IMR-90 (cell line): ENCODE measurements at regions not wholly inside any gene's neighbourhood (a gene's known extent, or its start where the extent isn't known, plus 50 kb on each side); places are given as distances from the start of the nearest gene placed in this dataset.

Experiments used
- ATAC-seq: fragments of 200-7000 bp; cut with Tn5 transposase; 2 replicates; pipeline ENCODE4 v1.9.1; 2020; ENCODE audit warnings: low read depth, mild to moderate bottlenecking, moderate library complexity
- BruUV-seq: library from RNA; stranded (reverse); fragments of 400-500 nt; replicated peaks from 2 replicates; lab custom pipeline; 2021; lab: Mats Ljungman, UMichigan
- CTCF ChIA-PET: fragments of 300-600 bp; formaldehyde crosslinking; extraction: SDS; loops from one replicate; lab custom pipeline; 2021; ENCODE audit warnings: antibody characterized with exemption; lab: Yijun Ruan, JAX
- POLR2A ChIA-PET: fragments of 300-600 bp; sonication (Branson Sonifier 250); formaldehyde crosslinking; loops from one replicate; lab custom pipeline; 2022; ENCODE audit warnings: antibody characterized with exemption; ENCODE audit not compliant: unreplicated experiment; lab: Charles Lee
- DNase-seq: peaks from one replicate; pipeline ENCODE4 v3.0.0; 2013
- H2AFZ ChIP-seq: replicated peaks from 2 replicates; pipeline ENCODE3; 2013; ENCODE audit warnings: low read length, mild to moderate bottlenecking; ENCODE audit not compliant: poor library complexity
- H2AK5ac ChIP-seq: 2 replicates; pipeline ENCODE4 v1.6.1; 2013; ENCODE audit warnings: low read depth, low read length, inconsistent platforms
- H2AK9ac ChIP-seq: replicated peaks from 2 replicates; pipeline ENCODE3; 2013; ENCODE audit warnings: mild to moderate bottlenecking, low read depth, low read length, moderate library complexity; ENCODE audit not compliant: poor library complexity
- H2BK120ac ChIP-seq: 2 replicates; pipeline ENCODE4 v1.6.1; 2013; ENCODE audit warnings: low read depth, low read length, inconsistent platforms
- H2BK15ac ChIP-seq: 3 replicates; pipeline ENCODE4 v1.6.1; 2013; ENCODE audit warnings: low read depth, low read length, inconsistent platforms
- H2BK20ac ChIP-seq: 2 replicates; pipeline ENCODE4 v1.6.1; 2013; ENCODE audit warnings: low read depth, mild to moderate bottlenecking, inconsistent platforms, low read length, moderate library complexity
- H2BK5ac ChIP-seq: 2 replicates; pipeline ENCODE4 v1.6.1; 2013; ENCODE audit warnings: mild to moderate bottlenecking, low read depth, low read length, inconsistent platforms; ENCODE audit not compliant: poor library complexity, severe bottlenecking
- H3K14ac ChIP-seq: replicated peaks from 2 replicates; pipeline ENCODE4 v1.6.1; 2013; ENCODE audit warnings: low read depth, low read length, inconsistent platforms
- H3K18ac ChIP-seq: 2 replicates; pipeline ENCODE4 v1.6.1; 2013; ENCODE audit warnings: low read depth, low read length, control low read depth
- H3K23ac ChIP-seq: 2 replicates; pipeline ENCODE4 v1.6.1; 2013; ENCODE audit warnings: low read depth, low read length, inconsistent platforms
- H3K27ac ChIP-seq: 2 replicates; pipeline ENCODE4 v1.5.1; 2013; ENCODE audit warnings: mild to moderate bottlenecking, control low read depth, low read length; ENCODE audit not compliant: insufficient read depth
- H3K27me3 ChIP-seq: 2 replicates; pipeline ENCODE4 v1.6.1; 2013; ENCODE audit warnings: low read length; ENCODE audit not compliant: control insufficient read depth, insufficient read depth
- H3K36me3 ChIP-seq: 2 replicates; pipeline ENCODE4 v1.6.1; 2013; ENCODE audit warnings: low read length, mixed read lengths; ENCODE audit not compliant: control insufficient read depth, insufficient read depth
- H3K4ac ChIP-seq: 2 replicates; pipeline ENCODE4 v1.6.1; 2013; ENCODE audit warnings: low read depth, low read length, inconsistent platforms
- H3K4me1 ChIP-seq: 2 replicates; pipeline ENCODE4 v1.6.1; 2013; ENCODE audit warnings: low read length, mixed read lengths; ENCODE audit not compliant: control insufficient read depth, insufficient read depth
- H3K4me2 ChIP-seq: 2 replicates; pipeline ENCODE4 v1.6.1; 2013; ENCODE audit warnings: low read depth, mild to moderate bottlenecking, control low read depth, low read length, moderate library complexity
- H3K4me3 ChIP-seq: 2 replicates; pipeline ENCODE4 v1.5.1; 2013; ENCODE audit warnings: low read depth, mild to moderate bottlenecking, control low read depth, low read length, moderate library complexity; ENCODE audit not compliant: insufficient read depth
- H3K56ac ChIP-seq: 2 replicates; pipeline ENCODE4 v1.6.1; 2013; ENCODE audit warnings: low read length, inconsistent platforms; ENCODE audit not compliant: insufficient read depth; ENCODE audit errors: extremely low read depth
- H3K79me1 ChIP-seq, 2 experiments: 2 replicates each; pipeline ENCODE4 v1.6.1; 2013; ENCODE audit warnings: low read length in 2 of 2, inconsistent platforms in 1 of 2, low read depth in 1 of 2
- H3K9ac ChIP-seq: 2 replicates; pipeline ENCODE4 v1.6.1; 2013; ENCODE audit warnings: low read depth, low read length, control low read depth
- H3K9me1 ChIP-seq: 2 replicates; pipeline ENCODE4 v1.6.1; 2013; ENCODE audit warnings: low read length, inconsistent platforms; ENCODE audit not compliant: insufficient read depth
- H3K9me3 ChIP-seq: 2 replicates; pipeline ENCODE4 v1.6.1; 2013; ENCODE audit warnings: low read length; ENCODE audit not compliant: control insufficient read depth, insufficient read depth
- H4K20me1 ChIP-seq: 2 replicates; pipeline ENCODE4 v1.6.1; 2013; ENCODE audit warnings: low read length, inconsistent platforms; ENCODE audit not compliant: insufficient read depth
- H4K5ac ChIP-seq: 2 replicates; pipeline ENCODE4 v1.6.1; 2013; ENCODE audit warnings: mild to moderate bottlenecking, low read depth, low read length, control low read depth
- H4K8ac ChIP-seq, 2 experiments: 2 replicates each; pipeline ENCODE4 v1.6.1; 2013; ENCODE audit warnings: low read depth in 2 of 2, low read length in 2 of 2, control low read depth in 1 of 2, inconsistent platforms in 1 of 2
- H4K91ac ChIP-seq: 2 replicates; pipeline ENCODE4 v1.6.1; 2013; ENCODE audit warnings: low read depth, low read length, inconsistent platforms; ENCODE audit not compliant: insufficient read depth
- CEBPB ChIP-seq: IDR thresholded peaks from 2 replicates; pipeline ENCODE4 v1.6.1; 2012; ENCODE audit warnings: low read depth, low read length, improper control_type of control experiment
- CHD1 ChIP-seq: IDR thresholded peaks from 2 replicates; pipeline ENCODE4 v1.6.1; 2012; ENCODE audit warnings: low read depth, low read length, improper control_type of control experiment
- FOS ChIP-seq: fragments of 150-350 bp; IDR thresholded peaks from 2 replicates; pipeline ENCODE4 v1.6.1; 2016; ENCODE audit warnings: low read depth, low read length
- MAFK ChIP-seq: IDR thresholded peaks from 2 replicates; pipeline ENCODE4 v1.6.1; 2012; ENCODE audit warnings: low read depth, low read length, improper control_type of control experiment
- MAZ ChIP-seq: IDR thresholded peaks from 2 replicates; pipeline ENCODE4 v1.6.1; 2012; ENCODE audit warnings: low read depth, mild to moderate bottlenecking, low read length, improper control_type of control experiment, moderate library complexity, borderline replicate concordance
- MXI1 ChIP-seq: IDR thresholded peaks from 2 replicates; pipeline ENCODE4 v1.6.1; 2012; ENCODE audit warnings: low read depth, mild to moderate bottlenecking, low read length, moderate library complexity, borderline replicate concordance
- NFE2L2 ChIP-seq: fragments of 150-350 bp; IDR thresholded peaks from 2 replicates; pipeline ENCODE4 v1.6.1; 2016; ENCODE audit warnings: low read depth, mild to moderate bottlenecking, low read length
- POLR2A ChIP-seq: IDR thresholded peaks from 2 replicates; pipeline ENCODE4 v1.6.1; 2012; ENCODE audit warnings: mild to moderate bottlenecking, low read depth, low read length
- RAD21 ChIP-seq: IDR thresholded peaks from 2 replicates; pipeline ENCODE4 v1.6.1; 2012; ENCODE audit warnings: low read length, improper control_type of control experiment
- RCOR1 ChIP-seq: IDR thresholded peaks from 2 replicates; pipeline ENCODE4 v1.6.1; 2012; ENCODE audit warnings: mild to moderate bottlenecking, low read length, improper control_type of control experiment; ENCODE audit not compliant: insufficient replicate concordance
- SMC3 ChIP-seq: fragments of 150-350 bp; IDR thresholded peaks from 2 replicates; pipeline ENCODE4 v1.6.1; 2016; ENCODE audit warnings: low read depth, mild to moderate bottlenecking, antibody characterized with exemption, low read length, moderate library complexity
- WGBS, 2 experiments: methylation state at CpG; one replicate each; pipeline versions ENCODE4 v1.1.5 to v1.1.7; 2013; ENCODE audit warnings: missing lambda C conversion rate in 2 of 2; ENCODE audit not compliant: insufficient read length in 1 of 2; ENCODE audit errors: extremely low coverage in 2 of 2; 5-methylcytosine and 5-hydroxymethylcytosine counted together
- dilution Hi-C: fragments of 300-500 bp; cut with HindIII; formaldehyde crosslinking; loops from one replicate; pipeline ENCODE4 v1.14.3; 2018; ENCODE audit warnings: low sequenced_read_pairs; ENCODE audit not compliant: unreplicated experiment
- in situ Hi-C: fragments of 300-500 bp; cut with MboI; formaldehyde crosslinking; loops from 3 replicates; pipeline ENCODE4 v1.14.3; 2019; ENCODE audit warnings: low sequenced_read_pairs, inconsistent platforms, mixed read lengths
- intact Hi-C: fragments of 100-400 bp; cut with micrococcal nuclease; formaldehyde crosslinking; loops from 2 replicates; pipeline ENCODE4 v1.10.0; 2022
- TF ChIP-seq, protein P1 (sequence below): fragments of 150-350 bp; IDR thresholded peaks from 2 replicates; pipeline ENCODE4 v1.6.1; 2016; ENCODE audit warnings: low read depth, mild to moderate bottlenecking, low read length, moderate library complexity, borderline replicate concordance
- TF ChIP-seq, protein P2 (sequence below): fragments of 150-350 bp; IDR thresholded peaks from 2 replicates; pipeline ENCODE4 v1.6.1; 2017; ENCODE audit warnings: mild to moderate bottlenecking, antibody characterized with exemption, low read length, low read depth

DNA sequence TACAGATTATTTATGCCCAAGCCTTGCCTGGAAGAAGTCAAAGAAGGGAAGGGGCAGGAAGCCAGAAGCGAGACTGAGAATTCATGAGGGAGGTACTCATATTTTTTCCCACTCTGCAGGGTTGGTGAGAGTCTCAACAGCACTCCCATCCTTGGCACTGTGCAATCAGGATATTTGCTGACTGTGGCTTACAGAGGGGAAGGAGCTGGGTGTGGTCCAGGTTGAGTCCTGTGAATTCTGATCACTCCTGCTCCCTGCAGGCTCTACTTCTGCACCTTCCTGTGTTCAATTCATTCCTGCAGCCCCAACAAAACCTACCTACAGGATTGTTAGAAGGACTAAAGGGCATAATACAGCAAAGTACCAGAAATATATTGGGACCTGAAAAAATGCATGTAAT lies 530.5 kb downstream of the INSC start:
- Histone ChIP-seq H3K4me1 (peaks cover 3% of the 10 kb centered on the region; the same call in 1 of the 2 replicates), H3K4me3 (no peak overlapping the region), H3K9me3 (no peaks in the 10 kb centered on the region), H3K79me1 (no peaks in the 10 kb centered on the region), H3K36me3 (no peaks in the 10 kb centered on the region), H4K8ac (no peak overlapping the region), H3K18ac (no peak overlapping the region), H2BK15ac (no peak overlapping the region), H4K5ac (no peak overlapping the region), H3K27ac (no peak overlapping the region), H3K4me2 (no peak overlapping the region), H2BK5ac (no peak overlapping the region), H3K56ac (no peak overlapping the region), H3K9me1 (no peaks in the 10 kb centered on the region; the same call in 1 of the 2 replicates), H2AK5ac (no peak overlapping the region), H3K9ac (no peak overlapping the region), H3K23ac (no peak overlapping the region), H4K91ac (no peak overlapping the region), H2AFZ (no peak overlapping the region), H4K20me1 (no peaks in the 10 kb centered on the region), H2AK9ac (no peak overlapping the region), H3K4ac (peak overlapping the region; percentile 1; the same call in 1 of the 2 replicates), H2BK120ac (no peak overlapping the region), H2BK20ac (no peak overlapping the region), H3K27me3 (no peaks in the 10 kb centered on the region; the same call in none of the 2 replicates), H3K14ac (no peak overlapping the region)
- DNase-seq = no peak
- ChIA-PET POLR2A (no interaction called here), CTCF (interaction anchor here (1.0 kb wide), 1 partner anchor 213 kb away, joined by 3 read pairs; no protein-coding TSS in a partner anchor)
- BruUV-seq = no TSS peak
- intact Hi-C loops = no loop called here
- no peak for TF ChIP-seq RAD21
- TF ChIP-seq MXI1 = no peak
- no peak for TF ChIP-seq RCOR1
- TF ChIP-seq, protein P1, sequence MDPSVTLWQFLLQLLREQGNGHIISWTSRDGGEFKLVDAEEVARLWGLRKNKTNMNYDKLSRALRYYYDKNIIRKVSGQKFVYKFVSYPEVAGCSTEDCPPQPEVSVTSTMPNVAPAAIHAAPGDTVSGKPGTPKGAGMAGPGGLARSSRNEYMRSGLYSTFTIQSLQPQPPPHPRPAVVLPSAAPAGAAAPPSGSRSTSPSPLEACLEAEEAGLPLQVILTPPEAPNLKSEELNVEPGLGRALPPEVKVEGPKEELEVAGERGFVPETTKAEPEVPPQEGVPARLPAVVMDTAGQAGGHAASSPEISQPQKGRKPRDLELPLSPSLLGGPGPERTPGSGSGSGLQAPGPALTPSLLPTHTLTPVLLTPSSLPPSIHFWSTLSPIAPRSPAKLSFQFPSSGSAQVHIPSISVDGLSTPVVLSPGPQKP = no peak
- no peak for TF ChIP-seq MAFK
- TF ChIP-seq NFE2L2 = no peak
- TF ChIP-seq CHD1 = no peak
- TF ChIP-seq MAZ = no peak
- TF ChIP-seq FOS = no peak
- no peak for TF ChIP-seq CEBPB
- no peak for TF ChIP-seq POLR2A
- TF ChIP-seq, protein P2, sequence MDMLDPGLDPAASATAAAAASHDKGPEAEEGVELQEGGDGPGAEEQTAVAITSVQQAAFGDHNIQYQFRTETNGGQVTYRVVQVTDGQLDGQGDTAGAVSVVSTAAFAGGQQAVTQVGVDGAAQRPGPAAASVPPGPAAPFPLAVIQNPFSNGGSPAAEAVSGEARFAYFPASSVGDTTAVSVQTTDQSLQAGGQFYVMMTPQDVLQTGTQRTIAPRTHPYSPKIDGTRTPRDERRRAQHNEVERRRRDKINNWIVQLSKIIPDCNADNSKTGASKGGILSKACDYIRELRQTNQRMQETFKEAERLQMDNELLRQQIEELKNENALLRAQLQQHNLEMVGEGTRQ = no peak
- TF ChIP-seq SMC3 = no peak
- no CpG with 5 or more reads among the region's 1 CpG for WGBS, 2 experiments
- in situ Hi-C loops = no loop called here
- dilution Hi-C loops = no loop called here
- no peak for ATAC-seq
